NCI-H446 (cell line): ENCODE measurements at regions not wholly inside any gene's neighbourhood (a gene's known extent, or its start where the extent isn't known, plus 50 kb on each side); places are given as distances from the start of the nearest gene placed in this dataset.

Experiments
- DNase-seq, 2 experiments: peaks; one replicate each; lab custom pipeline; 2025; lab: John Stamatoyannopoulos, UW

GRCh38 chr1:218717575-218717974 is 372.4 kb downstream of the TGFB2 start:
- DNase-seq, result no peak

GRCh38 chr1:218718206-218718605 is 373.1 kb downstream of the TGFB2 start:
- DNase-seq, result no peak

GRCh38 chr1:218718977-218719376 is 373.8 kb downstream of the TGFB2 start:
- DNase-seq, result no peak

GRCh38 chr1:218728898-218729565 is 383.9 kb downstream of the TGFB2 start:
- no peak for DNase-seq

- DNase-seq, result no peak
Observed at GRCh38 chr1:218735436-218736032, 390.4 kb downstream of the TGFB2 start.

- DNase-seq, result no peak
Observed at GRCh38 chr1:218739426-218739825, 394.3 kb downstream of the TGFB2 start.

- DNase-seq, result no peak
Observed at GRCh38 chr1:218741852-218742251, 396.7 kb downstream of the TGFB2 start.

- DNase-seq, result no peak
Observed at GRCh38 chr1:218742467-218743262, 397.5 kb downstream of the TGFB2 start.

- DNase-seq, result no peak
Observed at GRCh38 chr1:218743861-218744505, 398.8 kb downstream of the TGFB2 start.

- DNase-seq, result no peak
Observed at GRCh38 chr1:218748071-218748470, 402.9 kb downstream of the TGFB2 start.

GRCh38 chr1:218750216-218750970 is 405.3 kb downstream of the TGFB2 start:
- no peak for DNase-seq

GRCh38 chr1:218751208-218751948 is 406.2 kb downstream of the TGFB2 start:
- DNase-seq, result no peak

GRCh38 chr1:218752126-218752525 is 407.0 kb downstream of the TGFB2 start:
- DNase-seq, result no peak

- no peak for DNase-seq
Observed at GRCh38 chr1:218754477-218754876, 409.3 kb downstream of the TGFB2 start.

- DNase-seq, result no peak
Observed at GRCh38 chr1:218755128-218755527, 410.0 kb downstream of the TGFB2 start.

GRCh38 chr1:218759795-218760194 is 413.9 kb upstream of the LYPLAL1 start:
- DNase-seq, result no peak

- no peak for DNase-seq
Observed at GRCh38 chr1:218760601-218761570, 412.8 kb upstream of the LYPLAL1 start.

- no peak for DNase-seq
Observed at GRCh38 chr1:218763538-218763937, 410.1 kb upstream of the LYPLAL1 start.

GRCh38 chr1:218765753-218766152 is 407.9 kb upstream of the LYPLAL1 start:
- no peak for DNase-seq

GRCh38 chr1:218771931-218772330 is 401.7 kb upstream of the LYPLAL1 start:
- DNase-seq, result no peak
